B cell (primary cell): ENCODE measurements at regions not wholly inside any gene's neighbourhood (a gene's known extent, or its start where the extent isn't known, plus 50 kb on each side); places are given as distances from the start of the nearest gene placed in this dataset.

Experiments used
- CTCF ChIP-seq: fragments of 200-600 bp; IDR thresholded peaks from one replicate; pipeline ENCODE4 v1.8.0; 2022; ENCODE audit warnings: antibody characterized with exemption, mild to moderate bottlenecking
- EZH2 ChIP-seq: IDR thresholded peaks from 2 replicates; pipeline ENCODE4 v1.6.1; 2012; ENCODE audit warnings: borderline replicate concordance, low read depth, mild to moderate bottlenecking, moderate library complexity, low read length; ENCODE audit not compliant: insufficient read depth, poor library complexity, severe bottlenecking

GRCh38 chr1:187517546-187517945 is 688.8 kb downstream of the PLA2G4A start:
- TF ChIP-seq CTCF, result no peak
- no peak for TF ChIP-seq EZH2
